ENCODE measurements at regions not wholly inside any gene's neighbourhood (a gene's known extent, or its start where the extent isn't known, plus 50 kb on each side); places are given as distances from the start of the nearest gene placed in this dataset.

- no peak for DNase-seq (ENCODE audit: low read depth)
Observed at GRCh38 chr2:136572335-136572734, 193.0 kb upstream of the THSD7B start.

GRCh38 chr2:136557203-136557602 is 208.1 kb upstream of the THSD7B start:
- no peak for DNase-seq (ENCODE audit: low read depth)

- DNase-seq (ENCODE audit: low read depth) = no peak
Observed at GRCh38 chr2:136550181-136550580, 215.2 kb upstream of the THSD7B start.

- no peak for DNase-seq (ENCODE audit: low read depth)
Observed at GRCh38 chr2:136539355-136539754, 226.0 kb upstream of the THSD7B start.

- no peak for DNase-seq (ENCODE audit: low read depth)
Observed at GRCh38 chr2:136538489-136538888, 226.9 kb upstream of the THSD7B start.

- DNase-seq (ENCODE audit: low read depth) = no peak
Observed at GRCh38 chr2:136534811-136535210, 230.5 kb upstream of the THSD7B start.

- DNase-seq (ENCODE audit: low read depth) = no peak
Observed at GRCh38 chr2:136532171-136532570, 233.2 kb upstream of the THSD7B start.

- DNase-seq (ENCODE audit: low read depth) = no peak
Observed at GRCh38 chr2:136531731-136532130, 233.6 kb upstream of the THSD7B start.

GRCh38 chr2:136530146-136530545 is 235.2 kb upstream of the THSD7B start:
- DNase-seq (ENCODE audit: low read depth) = no peak

GRCh38 chr2:136527560-136527959 is 237.8 kb upstream of the THSD7B start:
- DNase-seq (ENCODE audit: low read depth) = no peak

- no peak for DNase-seq (ENCODE audit: low read depth)
Observed at GRCh38 chr2:136522724-136523123, 242.6 kb upstream of the THSD7B start.

- no peak for DNase-seq (ENCODE audit: low read depth)
Observed at GRCh38 chr2:136517716-136518115, 247.6 kb upstream of the THSD7B start.

- no peak for DNase-seq (ENCODE audit: low read depth)
Observed at GRCh38 chr2:136510244-136510643, 255.1 kb upstream of the THSD7B start.

- DNase-seq (ENCODE audit: low read depth) = no peak
Observed at GRCh38 chr2:136505462-136505861, 259.9 kb upstream of the THSD7B start.

- no peak for DNase-seq (ENCODE audit: low read depth)
Observed at GRCh38 chr2:136502660-136503059, 262.7 kb upstream of the THSD7B start.

GRCh38 chr2:136497709-136498108 is 267.6 kb upstream of the THSD7B start:
- DNase-seq (ENCODE audit: low read depth) = no peak

- DNase-seq (ENCODE audit: low read depth) = no peak
Observed at GRCh38 chr2:136496966-136497365, 268.4 kb upstream of the THSD7B start.

- no peak for DNase-seq (ENCODE audit: low read depth)
Observed at GRCh38 chr2:136495636-136496035, 269.7 kb upstream of the THSD7B start.

GRCh38 chr2:136492901-136493300 is 272.4 kb upstream of the THSD7B start:
- no peak for DNase-seq (ENCODE audit: low read depth)

GRCh38 chr2:136490100-136490499 is 275.2 kb upstream of the THSD7B start:
- no peak for DNase-seq (ENCODE audit: low read depth)

- DNase-seq (ENCODE audit: low read depth) = no peak
Observed at GRCh38 chr2:136487421-136487820, 277.9 kb upstream of the THSD7B start.

- no peak for DNase-seq (ENCODE audit: low read depth)
Observed at GRCh38 chr2:136486115-136486514, 279.2 kb upstream of the THSD7B start.

GRCh38 chr2:136482966-136483365 is 282.4 kb upstream of the THSD7B start:
- no peak for DNase-seq (ENCODE audit: low read depth)

- DNase-seq (ENCODE audit: low read depth) = no peak
Observed at GRCh38 chr2:136482006-136482405, 283.3 kb upstream of the THSD7B start.

- DNase-seq (ENCODE audit: low read depth) = no peak
Observed at GRCh38 chr2:136479696-136480095, 285.6 kb upstream of the THSD7B start.

All from stromal cell of bone marrow (primary cell).